Neuronal stem cell (in vitro differentiated cells): ENCODE measurements at regions not wholly inside any gene's neighbourhood (a gene's known extent, or its start where the extent isn't known, plus 50 kb on each side); places are given as distances from the start of the nearest gene placed in this dataset.

Source experiments
- DNase-seq: peaks from one replicate; pipeline ENCODE4 v3.0.0-alpha.2; 2013; ENCODE audit warnings: low spot score
- H2AFZ ChIP-seq: one replicate; pipeline ENCODE4 v1.6.1; 2013; ENCODE audit warnings: mild to moderate bottlenecking, low read length, inconsistent platforms
- H2AK5ac ChIP-seq: 2 replicates; pipeline ENCODE4 v1.6.1; 2013; ENCODE audit warnings: low read depth, mild to moderate bottlenecking, inconsistent platforms, low read length, moderate library complexity, mixed read lengths
- H2BK120ac ChIP-seq: 2 replicates; pipeline ENCODE4 v1.6.1; 2013; ENCODE audit warnings: low read depth, mild to moderate bottlenecking, inconsistent platforms, low read length, moderate library complexity, mixed read lengths
- H2BK12ac ChIP-seq: one replicate; pipeline ENCODE4 v1.6.1; 2013; ENCODE audit warnings: low read length, inconsistent platforms
- H2BK15ac ChIP-seq: 2 replicates; pipeline ENCODE4 v1.6.1; 2013; ENCODE audit warnings: mild to moderate bottlenecking, low read length, inconsistent platforms, mixed read lengths
- H2BK5ac ChIP-seq: one replicate; pipeline ENCODE4 v1.6.1; 2013; ENCODE audit warnings: inconsistent platforms, mild to moderate bottlenecking, low read length, moderate library complexity
- H3K14ac ChIP-seq: one replicate; pipeline ENCODE4 v1.6.1; 2013; ENCODE audit warnings: low read length, inconsistent platforms
- H3K18ac ChIP-seq: 2 replicates; pipeline ENCODE4 v1.6.1; 2013; ENCODE audit warnings: low read length, inconsistent platforms
- H3K23ac ChIP-seq: 2 replicates; pipeline ENCODE4 v1.6.1; 2013; ENCODE audit warnings: low read depth, mild to moderate bottlenecking, mixed read lengths, low read length, inconsistent platforms; ENCODE audit not compliant: poor library complexity
- H3K27ac ChIP-seq: replicated peaks from 3 replicates; pipeline ENCODE4 v1.5.1; 2013; ENCODE audit warnings: low read length, inconsistent platforms
- H3K27me3 ChIP-seq, 3 experiments: 2 replicates each; pipeline ENCODE4 v1.6.1; 2013; ENCODE audit warnings: low read length in 3 of 3, mild to moderate bottlenecking in 2 of 3, inconsistent platforms in 1 of 3, low read depth in 1 of 3, mixed read lengths in 1 of 3, moderate library complexity in 1 of 3; ENCODE audit not compliant: control insufficient read depth in 3 of 3, insufficient read depth in 3 of 3
- H3K36me3 ChIP-seq, 2 donors: replicated peaks in 1 of 2; 2 replicates each; pipeline ENCODE4 v1.6.1; 2013; ENCODE audit warnings: low read length in 2 of 2; ENCODE audit not compliant: control insufficient read depth in 2 of 2, insufficient read depth in 2 of 2
- H3K4ac ChIP-seq: 2 replicates; pipeline ENCODE4 v1.6.1; 2013; ENCODE audit warnings: inconsistent platforms, mild to moderate bottlenecking, low read length, moderate library complexity
- H3K4me1 ChIP-seq, 2 donors: 1 replicate in 1 of 2; 2 replicates in 1 of 2; pipeline ENCODE4 v1.6.1; 2013; ENCODE audit warnings: low read length in 2 of 2, low read depth in 1 of 2; ENCODE audit not compliant: control insufficient read depth in 2 of 2, insufficient read depth in 1 of 2
- H3K4me2 ChIP-seq: one replicate; pipeline ENCODE4 v1.6.1; 2013; ENCODE audit warnings: mild to moderate bottlenecking, low read length, inconsistent platforms; ENCODE audit not compliant: insufficient read depth, poor library complexity, severe bottlenecking
- H3K4me3 ChIP-seq, 2 donors: 2 replicates each; pipeline ENCODE4 v1.5.1; 2013; ENCODE audit warnings: low read length in 2 of 2, mild to moderate bottlenecking in 2 of 2, inconsistent platforms in 1 of 2, moderate library complexity in 1 of 2
- H3K79me1 ChIP-seq: one replicate; pipeline ENCODE4 v1.6.1; 2013; ENCODE audit warnings: low read depth, mild to moderate bottlenecking, inconsistent platforms, low read length, moderate library complexity
- H3K9ac ChIP-seq: one replicate; pipeline ENCODE4 v1.6.1; 2013; ENCODE audit warnings: mild to moderate bottlenecking, low read depth, low read length, inconsistent platforms; ENCODE audit not compliant: poor library complexity
- H3K9me3 ChIP-seq, 2 donors: replicated peaks in 1 of 2; 2 replicates each; pipeline versions ENCODE3 to v1.6.1; 2013; ENCODE audit warnings: low read length in 2 of 2, mild to moderate bottlenecking in 2 of 2, inconsistent platforms in 1 of 2, low read depth in 1 of 2, mixed read lengths in 1 of 2, moderate library complexity in 1 of 2; ENCODE audit not compliant: control insufficient read depth in 2 of 2, insufficient read depth in 1 of 2
- H4K8ac ChIP-seq: one replicate; pipeline ENCODE4 v1.6.1; 2013; ENCODE audit warnings: low read depth, mild to moderate bottlenecking, inconsistent platforms, low read length, moderate library complexity
- H4K91ac ChIP-seq: one replicate; pipeline ENCODE4 v1.6.1; 2013; ENCODE audit warnings: low read length, low read depth, mild to moderate bottlenecking, inconsistent platforms; ENCODE audit not compliant: poor library complexity
- WGBS, 2 donors: extraction: QIAGEN DNeasy Blood & Tissue Kit; methylation state at CpG; one replicate each; pipeline ENCODE4 v1.1.7; 2013; ENCODE audit warnings: missing lambda C conversion rate in 2 of 2, mixed read lengths in 1 of 2; ENCODE audit not compliant: insufficient read length in 2 of 2, insufficient replicate concordance in 1 of 2; ENCODE audit errors: extremely low coverage in 2 of 2; 5-methylcytosine and 5-hydroxymethylcytosine counted together

DNA sequence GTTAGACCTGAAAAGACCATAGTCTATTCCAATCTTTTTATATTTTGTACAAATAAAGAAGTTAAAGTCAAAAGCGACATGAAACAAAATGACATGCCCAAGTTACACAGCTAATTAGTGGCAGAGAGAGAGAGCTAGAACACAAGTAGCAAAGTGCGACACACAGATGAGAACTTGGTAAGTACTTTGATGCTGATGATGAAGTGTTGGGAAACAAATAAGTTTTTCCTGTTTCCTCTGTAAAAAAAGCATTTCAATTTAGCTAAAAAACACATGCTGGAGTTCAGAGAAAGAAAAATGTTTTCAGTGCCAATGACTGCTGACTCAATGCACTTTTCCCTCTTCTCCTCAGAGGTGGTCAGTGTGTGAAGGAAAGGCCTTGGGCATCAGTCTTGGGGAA lies 226.9 kb downstream of the PAX3 start:
- H3K4me2 ChIP-seq = no peak overlapping the region
- H2BK12ac ChIP-seq = no peak overlapping the region
- no peak overlapping the region for H2BK5ac ChIP-seq
- H2BK120ac ChIP-seq = no peak overlapping the region
- peaks cover 0 to 2% of the 10 kb centered on the region in 2 donors for H3K4me1 ChIP-seq
- no peak overlapping the region for H3K4ac ChIP-seq
- no peak overlapping the region for H4K91ac ChIP-seq
- no peaks in the 10 kb centered on the region for H3K27me3 ChIP-seq
- no peak for DNase-seq
- H3K9ac ChIP-seq = no peak overlapping the region
- H2BK15ac ChIP-seq = no peak overlapping the region
- WGBS, 2 donors = no CpG with 5 or more reads among the region's 2 CpGs
- H3K36me3 ChIP-seq = no peaks in the 10 kb centered on the region
- H3K79me1 ChIP-seq = no peaks in the 10 kb centered on the region
- no peak overlapping the region for H3K4me3 ChIP-seq
- H2AFZ ChIP-seq = no peak overlapping the region
- no peak overlapping the region for H3K23ac ChIP-seq
- peaks cover 0 to 3% of the 10 kb centered on the region in 2 donors for H3K9me3 ChIP-seq
- H3K27ac ChIP-seq = no peak overlapping the region
- H4K8ac ChIP-seq = no peak overlapping the region
- no peak overlapping the region for H2AK5ac ChIP-seq
- no peak overlapping the region for H3K18ac ChIP-seq
- no peak overlapping the region for H3K14ac ChIP-seq

DNA sequence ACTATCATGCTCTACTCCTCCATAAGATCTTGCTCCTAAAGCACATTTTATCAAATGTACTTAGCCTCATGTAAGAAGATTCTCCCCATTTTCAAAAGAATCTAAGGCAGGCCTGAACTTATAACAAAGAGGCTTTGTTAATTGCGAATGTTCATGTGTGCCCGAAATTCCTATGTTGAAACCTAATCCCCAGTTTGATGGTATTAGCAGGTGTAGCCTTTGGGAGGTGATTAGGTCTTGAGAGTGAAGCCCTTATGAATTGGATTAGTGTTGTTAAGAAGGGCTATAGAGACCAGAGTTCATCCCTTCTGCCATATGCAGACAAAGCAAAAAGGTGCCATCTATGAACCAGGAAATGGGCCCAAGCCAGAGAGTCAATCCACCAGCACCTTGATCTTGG lies 234.5 kb downstream of the PAX3 start:
- H4K91ac ChIP-seq = no peak overlapping the region
- H2BK12ac ChIP-seq = no peak overlapping the region
- H2BK15ac ChIP-seq = no peak overlapping the region
- no peak overlapping the region for H3K4me2 ChIP-seq
- no peak for DNase-seq
- H3K18ac ChIP-seq = no peak overlapping the region
- H3K4me1 ChIP-seq = peaks cover 0 to 1% of the 10 kb centered on the region in 2 donors
- H3K27ac ChIP-seq = no peak overlapping the region
- no peak overlapping the region for H2BK120ac ChIP-seq
- no CpG with 5 or more reads among the region's 2 CpGs for WGBS, 2 donors
- H3K4ac ChIP-seq = no peak overlapping the region
- peaks cover 0 to 3% of the 10 kb centered on the region in 2 donors for H3K9me3 ChIP-seq
- H3K4me3 ChIP-seq = no peak overlapping the region
- no peak overlapping the region for H3K14ac ChIP-seq
- H3K23ac ChIP-seq = no peak overlapping the region
- no peaks in the 10 kb centered on the region for H3K36me3 ChIP-seq
- no peak overlapping the region for H2AFZ ChIP-seq
- no peak overlapping the region for H2BK5ac ChIP-seq
- H4K8ac ChIP-seq = no peak overlapping the region
- no peak overlapping the region for H3K9ac ChIP-seq
- H3K27me3 ChIP-seq = peaks cover 0 to 22% (median 0%) of the 10 kb centered on the region in 3 experiments
- no peaks in the 10 kb centered on the region for H3K79me1 ChIP-seq
- no peak overlapping the region for H2AK5ac ChIP-seq

DNA sequence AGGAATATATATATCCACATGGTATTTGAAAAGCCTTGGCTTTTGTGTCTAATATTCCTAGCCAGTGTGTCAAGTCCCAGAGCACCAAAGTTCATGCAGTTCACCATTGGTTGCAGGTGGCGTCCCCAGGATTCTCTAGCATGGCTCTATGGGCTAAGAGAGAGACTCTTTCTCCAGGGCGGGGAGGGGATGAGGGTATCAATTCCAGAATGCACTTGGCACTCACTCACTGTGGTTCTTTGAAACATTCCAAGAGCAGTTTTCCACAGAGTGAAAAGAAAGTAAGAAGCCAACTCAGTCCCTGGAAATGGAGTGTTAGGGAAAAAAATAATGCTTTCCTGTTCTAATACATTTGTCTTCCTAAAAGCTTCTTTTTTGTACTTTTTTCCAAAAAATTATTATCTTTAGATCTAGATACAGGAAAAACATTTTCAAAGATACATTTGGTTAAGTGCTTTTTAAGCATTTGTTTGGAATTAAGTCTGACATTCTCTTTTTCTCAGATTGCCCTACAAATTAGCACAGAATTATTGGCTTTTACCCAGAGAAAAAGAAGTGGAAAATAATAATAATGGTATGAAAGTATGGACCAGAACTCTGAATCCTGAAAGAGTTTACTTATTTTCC lies 239.9 kb downstream of the PAX3 start:
- no peak overlapping the region for H2BK15ac ChIP-seq
- H3K18ac ChIP-seq = no peak overlapping the region
- H4K91ac ChIP-seq = no peak overlapping the region
- no peaks in the 10 kb centered on the region for H3K79me1 ChIP-seq
- H3K27me3 ChIP-seq = peaks cover 0 to 34% (median 3%) of the 10 kb centered on the region in 3 experiments
- no peak overlapping the region for H3K23ac ChIP-seq
- no peak overlapping the region for H2AK5ac ChIP-seq
- no peak for DNase-seq
- H2BK12ac ChIP-seq = no peak overlapping the region
- H3K4ac ChIP-seq = no peak overlapping the region
- no peak overlapping the region for H3K4me2 ChIP-seq
- WGBS, 2 donors = no CpG with 5 or more reads among the region's 2 CpGs
- H3K9ac ChIP-seq = no peak overlapping the region
- H4K8ac ChIP-seq = no peak overlapping the region
- no peaks in the 10 kb centered on the region for H3K9me3 ChIP-seq
- H3K4me1 ChIP-seq = peaks cover 0 to 2% of the 10 kb centered on the region in 2 donors
- no peaks in the 10 kb centered on the region for H3K36me3 ChIP-seq
- no peak overlapping the region for H2BK120ac ChIP-seq
- no peak overlapping the region for H2AFZ ChIP-seq
- H3K27ac ChIP-seq = no peak overlapping the region
- H3K4me3 ChIP-seq = no peak overlapping the region
- H3K14ac ChIP-seq = no peak overlapping the region
- H2BK5ac ChIP-seq = no peak overlapping the region

DNA sequence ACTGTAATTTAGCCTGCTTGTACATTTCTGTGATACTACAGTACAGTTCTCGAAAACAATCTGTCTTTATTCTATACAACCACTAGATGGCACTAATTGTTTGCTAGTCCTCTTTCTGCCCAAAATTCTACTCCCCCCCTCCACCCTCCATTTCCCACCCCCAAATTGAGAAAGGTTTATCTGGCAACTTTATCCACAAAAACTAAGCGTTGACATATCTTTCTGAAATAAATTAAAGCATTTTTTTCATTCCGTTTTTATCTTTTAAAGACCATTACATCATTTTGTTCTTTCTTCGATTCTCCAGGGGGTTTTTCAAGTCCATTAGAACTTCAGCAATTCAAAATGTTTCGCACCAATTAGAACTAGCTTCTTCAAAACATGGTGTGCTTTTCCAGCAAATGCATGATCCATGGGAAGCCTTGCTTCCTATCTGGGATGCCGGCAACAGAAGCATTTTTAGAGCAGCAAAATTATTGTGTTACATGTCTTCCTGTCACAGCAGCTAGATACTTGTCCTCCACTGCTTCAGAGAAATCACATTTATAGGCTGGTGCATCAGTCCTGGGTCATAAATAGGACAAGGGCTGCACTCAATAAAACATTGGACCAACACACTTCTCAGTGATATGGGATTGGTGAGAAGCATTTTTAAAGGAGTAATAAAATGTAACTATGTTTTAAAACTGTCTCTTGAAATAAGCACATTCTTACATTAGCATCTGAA lies 241.3 kb downstream of the PAX3 start:
- H2AK5ac ChIP-seq = no peak overlapping the region
- no peak overlapping the region for H3K27ac ChIP-seq
- H3K14ac ChIP-seq = no peak overlapping the region
- H3K4me2 ChIP-seq = no peak overlapping the region
- H3K79me1 ChIP-seq = no peaks in the 10 kb centered on the region
- no peak overlapping the region for H3K9ac ChIP-seq
- WGBS, 2 donors = no CpG with 5 or more reads among the region's 6 CpGs
- H2BK120ac ChIP-seq = no peak overlapping the region
- H3K9me3 ChIP-seq = no peaks in the 10 kb centered on the region
- H3K27me3 ChIP-seq = peaks cover 0 to 44% (median 3%) of the 10 kb centered on the region in 3 experiments
- no peaks in the 10 kb centered on the region for H3K36me3 ChIP-seq
- no peak overlapping the region for H2BK5ac ChIP-seq
- no peak overlapping the region for H4K8ac ChIP-seq
- H2BK15ac ChIP-seq = no peak overlapping the region
- H3K4me3 ChIP-seq = no peak overlapping the region
- no peak overlapping the region for H3K23ac ChIP-seq
- H2AFZ ChIP-seq = no peak overlapping the region
- H4K91ac ChIP-seq = no peak overlapping the region
- H2BK12ac ChIP-seq = no peak overlapping the region
- H3K18ac ChIP-seq = no peak overlapping the region
- no peak for DNase-seq
- no peak overlapping the region for H3K4ac ChIP-seq
- peaks cover 0 to 3% of the 10 kb centered on the region in 2 donors for H3K4me1 ChIP-seq
